Neural cell (in vitro differentiated cells): ENCODE measurements at regions not wholly inside any gene's neighbourhood (a gene's known extent, or its start where the extent isn't known, plus 50 kb on each side); places are given as distances from the start of the nearest gene placed in this dataset.

ENCODE experiments used
- H2AFZ ChIP-seq: fragments of 200-600, 300-800 bp; sonication (generic), shearing (Covaris generic); 2 replicates; pipeline ENCODE4 v1.6.0; 2014; ENCODE audit warnings: low read depth, mild to moderate bottlenecking, antibody characterized with exemption, low read length, moderate library complexity
- H3F3A ChIP-seq: fragments of 200-600 bp; shearing (Covaris generic); 2 replicates; pipeline ENCODE4 v1.6.1; 2016; ENCODE audit warnings: mild to moderate bottlenecking, moderate library complexity, mixed read lengths, antibody characterized with exemption, low read length; ENCODE audit not compliant: insufficient read depth, poor library complexity, severe bottlenecking
- H3K27ac ChIP-seq: fragments of 200-600, 300-800 bp; sonication (generic), shearing (Covaris generic); 2 replicates; pipeline ENCODE4 v1.5.1; 2014; ENCODE audit warnings: mild to moderate bottlenecking, low read length, moderate library complexity
- H3K27me3 ChIP-seq: fragments of 300-800, 200-600 bp; sonication (generic), shearing (Covaris generic); 2 replicates; pipeline ENCODE4 v1.6.0; 2014; ENCODE audit warnings: mild to moderate bottlenecking, low read depth, low read length, moderate library complexity; ENCODE audit not compliant: insufficient read depth
- H3K36me3 ChIP-seq: fragments of 300-800, 200-600 bp; sonication (generic), shearing (Covaris generic); 2 replicates; pipeline ENCODE4 v1.5.1; 2014; ENCODE audit warnings: mild to moderate bottlenecking, antibody characterized with exemption, low read length, moderate library complexity; ENCODE audit not compliant: insufficient read depth
- H3K4me2 ChIP-seq: fragments of 300-800, 200-600 bp; sonication (generic), shearing (Covaris generic); 2 replicates; pipeline ENCODE4 v1.6.0; 2014; ENCODE audit warnings: mild to moderate bottlenecking, low read length
- H3K4me3 ChIP-seq: fragments of 300-800, 200-600 bp; sonication (generic), shearing (Covaris generic); 2 replicates; pipeline ENCODE4 v1.5.1; 2014; ENCODE audit warnings: mild to moderate bottlenecking, low read length, moderate library complexity
- H3K79me2 ChIP-seq: fragments of 200-600 bp; shearing (Covaris generic); replicated peaks from 2 replicates; pipeline ENCODE4 v1.6.0; 2014; ENCODE audit warnings: mild to moderate bottlenecking, low read length, moderate library complexity; ENCODE audit not compliant: insufficient read depth
- H3K9ac ChIP-seq: fragments of 300-800, 200-600 bp; sonication (generic), shearing (Covaris generic); 2 replicates; pipeline ENCODE4 v1.6.1; 2016; ENCODE audit warnings: mild to moderate bottlenecking, low read length, mixed read lengths
- H3K9me2 ChIP-seq: fragments of 200-600 bp; shearing (Covaris generic); 2 replicates; pipeline ENCODE4 v1.6.1; 2016; ENCODE audit warnings: mild to moderate bottlenecking, low read length, mixed read lengths; ENCODE audit not compliant: insufficient read depth
- H3K9me3 ChIP-seq: fragments of 200-600, 300-800 bp; sonication (generic), shearing (Covaris generic); 2 replicates; pipeline ENCODE4 v1.6.1; 2016; ENCODE audit warnings: mild to moderate bottlenecking, mixed run types, low read length, moderate library complexity, mixed read lengths
- H4K20me1 ChIP-seq: fragments of 200-600 bp; shearing (Covaris generic); 2 replicates; pipeline ENCODE4 v1.6.1; 2016; ENCODE audit warnings: mild to moderate bottlenecking, mixed run types; ENCODE audit not compliant: insufficient read depth
- CTCF ChIP-seq: fragments of 450-650 bp; IDR thresholded peaks from 2 replicates; pipeline ENCODE4 v1.5.1; 2014; ENCODE audit warnings: antibody characterized with exemption, mild to moderate bottlenecking, moderate library complexity; ENCODE audit not compliant: poor library complexity, severe bottlenecking
- EP300 ChIP-seq: fragments of 450-650 bp; conservative IDR thresholded peaks from 2 replicates; pipeline ENCODE4 v1.6.1; 2014; ENCODE audit warnings: antibody characterized with exemption, mild to moderate bottlenecking, moderate library complexity; ENCODE audit not compliant: poor library complexity, severe bottlenecking
- EZH2 ChIP-seq: fragments of 200-600, 300-800 bp; shearing (Covaris generic), sonication (generic); IDR thresholded peaks from 2 replicates; pipeline ENCODE4 v1.6.1; 2014; ENCODE audit warnings: antibody characterized with exemption, low read length, borderline replicate concordance, mild to moderate bottlenecking; ENCODE audit not compliant: insufficient read depth, poor library complexity, severe bottlenecking
- MXI1 ChIP-seq: fragments of 450-650 bp; conservative IDR thresholded peaks from 2 replicates; pipeline ENCODE4 v1.6.1; 2014; ENCODE audit warnings: antibody characterized with exemption, mild to moderate bottlenecking; ENCODE audit not compliant: poor library complexity, severe bottlenecking
- POLR2AphosphoS5 ChIP-seq: IDR thresholded peaks from 2 replicates; pipeline ENCODE4 v1.6.1; 2012
- RAD21 ChIP-seq: fragments of 450-650 bp; conservative IDR thresholded peaks from 2 replicates; pipeline ENCODE4 v1.6.1; 2014; ENCODE audit warnings: antibody characterized with exemption, mild to moderate bottlenecking, moderate library complexity
- REST ChIP-seq: IDR thresholded peaks from 2 replicates; pipeline ENCODE4 v1.6.1; 2012; ENCODE audit warnings: borderline replicate concordance
- SMC3 ChIP-seq: fragments of 450-650 bp; conservative IDR thresholded peaks from 2 replicates; pipeline ENCODE4 v1.6.1; 2014; ENCODE audit warnings: antibody characterized with exemption, mild to moderate bottlenecking, moderate library complexity; ENCODE audit not compliant: poor library complexity
- TAF1 ChIP-seq: IDR thresholded peaks from 2 replicates; pipeline ENCODE4 v1.6.1; 2012; ENCODE audit warnings: low read depth

- H2AFZ ChIP-seq, result no peak overlapping the region
- no peaks in the 10 kb centered on the region for H3K27me3 ChIP-seq
- no peaks in the 10 kb centered on the region for H3F3A ChIP-seq
- no peak overlapping the region for H3K27ac ChIP-seq
- no peaks in the 10 kb centered on the region for H3K79me2 ChIP-seq
- H3K9me3 ChIP-seq, result no peaks in the 10 kb centered on the region
- no peaks in the 10 kb centered on the region for H3K9me2 ChIP-seq
- no peaks in the 10 kb centered on the region for H4K20me1 ChIP-seq
- no peak overlapping the region for H3K4me3 ChIP-seq
- H3K36me3 ChIP-seq, result no peaks in the 10 kb centered on the region
- no peak overlapping the region for H3K4me2 ChIP-seq
- no peak overlapping the region for H3K9ac ChIP-seq
- no peak for TF ChIP-seq POLR2AphosphoS5
- TF ChIP-seq EP300, result no peak
- TF ChIP-seq RAD21, result no peak
- TF ChIP-seq REST, result no peak
- TF ChIP-seq CTCF, result no peak
- TF ChIP-seq TAF1, result no peak
- TF ChIP-seq MXI1, result no peak
- TF ChIP-seq EZH2, result no peak
- no peak for TF ChIP-seq SMC3
Measured at GRCh38 chr3:106343811-106344210, 475.0 kb upstream of the CBLB start.

GRCh38 chr3:106345353-106346027, 476.7 kb upstream of the CBLB start:
- Histone ChIP-seq H3K9me3 (no peaks in the 10 kb centered on the region), H3F3A (no peaks in the 10 kb centered on the region), H3K27me3 (no peaks in the 10 kb centered on the region), H3K4me3 (no peak overlapping the region), H3K36me3 (no peaks in the 10 kb centered on the region), H3K4me2 (no peak overlapping the region), H3K9ac (no peak overlapping the region), H3K79me2 (no peaks in the 10 kb centered on the region), H3K27ac (no peak overlapping the region), H4K20me1 (no peaks in the 10 kb centered on the region), H2AFZ (no peak overlapping the region), H3K9me2 (no peaks in the 10 kb centered on the region)
- no peak for TF ChIP-seq REST
- no peak for TF ChIP-seq RAD21
- TF ChIP-seq EP300, result no peak
- no peak for TF ChIP-seq SMC3
- no peak for TF ChIP-seq MXI1
- no peak for TF ChIP-seq CTCF
- TF ChIP-seq TAF1, result no peak
- TF ChIP-seq EZH2, result no peak
- no peak for TF ChIP-seq POLR2AphosphoS5
